Anterior cingulate cortex (tissue), 58 donors: ENCODE measurements at regions not wholly inside any gene's neighbourhood (a gene's known extent, or its start where the extent isn't known, plus 50 kb on each side); places are given as distances from the start of the nearest gene placed in this dataset.
A peak's percentile ranks its signal among the peaks of the same experiment; 100 is the strongest.

Experiments used
- DNase-seq, 58 donors: peaks; one replicate each; lab custom pipeline; 2025; lab: John Stamatoyannopoulos, UW

DNA sequence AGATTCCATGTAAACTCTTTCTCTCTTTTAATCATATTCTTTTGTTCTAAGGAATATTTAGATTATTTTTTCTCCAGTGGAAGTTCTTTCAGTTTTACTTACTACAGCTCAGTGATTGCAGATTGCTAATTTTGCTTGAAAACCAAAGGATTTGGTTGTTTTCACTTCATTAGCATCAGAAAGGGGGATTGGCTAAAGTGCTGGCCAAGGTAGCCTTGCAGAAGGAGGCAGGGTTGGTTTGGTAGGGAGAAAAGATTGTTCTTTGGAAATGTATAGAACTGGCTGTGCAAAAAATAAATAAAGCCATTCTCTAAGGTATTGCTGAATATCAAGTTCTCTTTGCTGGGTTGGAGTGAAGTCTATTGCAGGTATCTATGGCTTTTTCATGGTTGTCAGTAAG, 92.6 kb downstream of the FAT3 start:
- no peak for DNase-seq

DNA sequence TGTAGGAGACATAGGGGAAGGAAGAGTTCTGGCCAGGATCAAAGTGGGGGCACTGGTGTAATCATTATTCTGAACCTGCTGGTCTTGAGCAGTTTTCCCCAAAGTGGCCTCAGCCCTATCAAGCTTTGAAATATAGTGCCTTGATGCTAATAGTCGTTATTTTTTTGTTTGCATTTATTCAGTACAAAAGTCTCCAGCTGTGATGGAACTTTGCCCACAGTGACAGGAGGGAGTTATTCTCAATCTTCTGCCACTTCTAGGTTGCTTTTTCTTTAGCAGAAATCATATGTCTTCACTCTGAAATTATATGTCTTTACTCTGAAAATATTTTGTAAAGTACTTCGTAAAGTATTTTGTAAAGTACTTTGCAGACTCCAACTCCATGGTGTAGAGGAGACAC, 93.1 kb downstream of the FAT3 start:
- DNase-seq = no peak

DNA sequence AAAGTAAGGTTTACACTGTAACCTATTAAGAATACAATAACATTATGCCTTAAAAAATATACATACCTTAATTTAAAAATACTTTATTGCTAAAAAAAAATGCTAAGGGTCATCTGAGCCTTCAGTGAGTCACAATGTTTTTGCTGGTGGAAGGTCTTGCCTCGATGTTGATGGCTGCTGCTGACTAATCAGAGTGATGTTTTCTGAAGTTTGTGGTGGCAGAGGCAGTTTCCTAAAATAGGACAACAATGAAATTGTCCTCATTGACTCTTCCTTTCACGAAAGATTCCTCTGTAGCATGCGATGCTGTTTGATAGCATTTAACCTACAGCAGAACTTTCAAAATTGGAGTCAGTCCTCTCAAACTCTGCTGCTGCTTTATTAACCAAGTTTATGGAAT, 97.6 kb downstream of the FAT3 start:
- no peak for DNase-seq

DNA sequence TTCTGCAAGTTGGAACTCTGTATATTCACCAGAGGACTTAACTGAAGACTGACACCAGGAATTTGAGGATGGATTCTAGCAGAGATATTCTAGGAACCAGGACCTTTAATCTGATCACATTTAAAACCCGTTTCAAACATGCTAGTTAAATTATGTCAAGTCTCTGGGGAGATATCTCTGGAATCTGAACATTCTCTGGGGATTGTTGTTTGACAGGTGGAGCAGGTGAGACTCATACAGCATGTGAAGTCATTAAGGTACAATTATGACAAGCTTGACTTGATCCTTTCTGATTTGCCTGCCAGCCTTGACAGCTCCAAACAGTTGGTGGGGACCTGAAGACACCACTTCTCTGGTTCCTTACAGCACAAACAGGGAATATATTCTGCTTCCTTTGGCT, 100.3 kb downstream of the FAT3 start:
- DNase-seq = no peak

DNA sequence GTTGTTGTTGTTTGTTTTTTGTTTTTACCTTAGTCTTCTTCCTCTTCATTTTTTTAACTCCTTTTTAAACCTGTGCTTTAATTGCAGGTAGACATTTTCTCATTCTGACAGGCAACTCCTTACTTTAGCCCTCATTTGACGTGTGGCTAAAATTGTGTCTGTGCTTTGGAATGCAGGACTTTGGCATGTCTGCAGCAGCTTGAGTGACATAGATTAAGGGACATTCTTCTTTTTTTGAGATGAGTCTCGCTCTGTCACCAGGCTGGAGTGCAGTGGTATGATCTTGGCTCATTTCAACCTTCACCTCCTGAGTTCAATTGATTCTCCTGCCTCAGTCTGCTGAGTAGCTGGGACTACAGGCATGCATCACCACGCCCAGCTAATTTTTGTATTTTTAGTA, 100.8 kb downstream of the FAT3 start:
- DNase-seq = no peak

DNA sequence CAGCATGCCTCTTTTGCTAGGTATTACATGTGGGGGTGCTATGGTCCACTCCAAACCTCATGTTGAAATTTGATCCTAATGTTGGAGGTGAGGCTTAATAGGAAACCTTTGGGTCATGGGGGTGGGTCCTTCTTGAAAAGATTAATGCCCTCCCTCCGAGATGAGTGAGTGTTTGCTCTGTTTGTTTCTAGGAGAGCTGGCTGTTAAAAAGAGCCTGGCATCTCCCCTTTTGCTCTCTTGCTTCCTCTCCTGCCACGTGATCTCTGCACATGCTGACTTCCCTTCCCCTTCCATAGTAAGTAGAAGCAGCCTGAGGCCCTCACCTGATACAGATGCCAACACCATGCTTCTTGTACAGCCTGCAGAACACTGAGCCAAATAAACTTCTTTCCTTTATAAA, 104.5 kb downstream of the FAT3 start:
- no peak for DNase-seq

DNA sequence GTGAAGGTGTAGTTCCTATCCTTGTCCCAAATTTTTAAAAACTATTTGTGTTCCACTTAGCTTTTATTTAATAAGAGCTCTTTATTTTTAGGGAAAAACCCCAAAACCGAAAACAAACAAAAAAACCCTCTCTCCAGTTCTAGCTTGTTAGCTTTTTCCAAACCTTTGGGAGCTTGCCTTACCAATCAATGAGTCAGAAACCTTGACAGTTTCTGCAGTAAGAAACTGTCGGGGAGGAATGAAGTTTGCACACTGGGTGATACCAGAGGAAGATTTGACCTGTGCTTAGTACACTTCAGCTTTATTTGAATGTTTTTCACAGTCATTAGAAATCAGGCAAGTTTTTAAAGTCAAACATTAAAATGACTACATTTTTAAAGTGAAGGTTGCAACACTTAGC, 105.0 kb downstream of the FAT3 start:
- DNase-seq = peak in 1 of 58 donors; percentile 3

DNA sequence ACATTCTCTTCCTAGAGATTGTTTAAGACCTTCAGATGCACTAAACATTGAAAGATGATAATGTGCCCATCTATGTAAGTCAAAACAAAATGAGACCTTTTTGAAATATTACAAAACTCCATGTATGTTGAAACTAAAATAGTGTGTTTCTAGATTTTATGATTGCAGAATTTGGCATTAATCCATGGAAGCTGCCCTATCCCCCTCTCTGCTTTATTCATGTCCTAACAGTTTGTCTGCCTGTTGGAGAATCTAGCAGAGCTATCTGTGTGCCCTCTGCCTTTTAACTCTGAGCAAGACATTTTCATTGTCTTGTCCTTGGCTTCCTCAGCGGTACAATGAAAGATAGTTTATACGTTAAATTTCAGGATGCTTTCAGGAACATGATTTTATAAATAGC, 105.5 kb downstream of the FAT3 start:
- DNase-seq = no peak

DNA sequence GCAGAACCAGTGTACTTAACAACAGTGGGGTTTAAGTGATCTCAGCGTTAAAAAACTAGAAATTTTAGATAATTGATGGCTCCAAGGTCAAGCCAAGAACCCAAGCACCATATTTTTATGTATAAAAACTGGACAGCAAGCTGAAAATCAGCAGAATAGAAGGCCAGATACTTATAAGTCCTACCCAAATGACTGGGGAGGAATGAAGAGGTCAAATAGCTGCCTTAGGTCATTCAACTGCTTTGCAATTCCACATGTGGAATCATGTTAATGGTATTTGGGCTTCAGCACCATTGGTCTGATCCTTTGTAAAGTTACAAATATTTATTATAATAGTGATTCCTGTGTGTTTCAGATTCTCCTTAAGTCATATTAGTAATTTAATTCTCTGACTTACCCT, 108.4 kb downstream of the FAT3 start:
- DNase-seq = no peak

DNA sequence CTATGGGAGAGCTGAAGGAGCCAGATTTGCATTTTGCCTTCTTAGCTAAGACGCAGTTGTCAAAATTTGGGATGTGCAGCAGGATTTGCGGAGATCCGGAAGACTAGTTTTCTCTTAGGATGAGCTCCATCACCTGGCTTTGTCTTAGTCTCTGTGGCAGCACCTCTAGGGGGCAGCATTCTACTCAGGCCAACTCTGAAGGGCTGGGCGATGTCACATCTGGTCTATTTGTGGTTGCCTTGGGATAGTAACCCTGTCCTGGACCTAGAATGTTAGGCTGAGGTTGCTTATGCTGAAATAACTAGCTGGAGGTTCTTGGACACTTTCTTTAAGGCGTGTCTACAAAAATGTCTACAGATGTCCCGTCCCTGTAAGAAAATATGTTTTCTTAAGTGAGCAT, 116.2 kb downstream of the FAT3 start:
- peak in 2 of 58 donors; percentile 1 to 3 for DNase-seq

DNA sequence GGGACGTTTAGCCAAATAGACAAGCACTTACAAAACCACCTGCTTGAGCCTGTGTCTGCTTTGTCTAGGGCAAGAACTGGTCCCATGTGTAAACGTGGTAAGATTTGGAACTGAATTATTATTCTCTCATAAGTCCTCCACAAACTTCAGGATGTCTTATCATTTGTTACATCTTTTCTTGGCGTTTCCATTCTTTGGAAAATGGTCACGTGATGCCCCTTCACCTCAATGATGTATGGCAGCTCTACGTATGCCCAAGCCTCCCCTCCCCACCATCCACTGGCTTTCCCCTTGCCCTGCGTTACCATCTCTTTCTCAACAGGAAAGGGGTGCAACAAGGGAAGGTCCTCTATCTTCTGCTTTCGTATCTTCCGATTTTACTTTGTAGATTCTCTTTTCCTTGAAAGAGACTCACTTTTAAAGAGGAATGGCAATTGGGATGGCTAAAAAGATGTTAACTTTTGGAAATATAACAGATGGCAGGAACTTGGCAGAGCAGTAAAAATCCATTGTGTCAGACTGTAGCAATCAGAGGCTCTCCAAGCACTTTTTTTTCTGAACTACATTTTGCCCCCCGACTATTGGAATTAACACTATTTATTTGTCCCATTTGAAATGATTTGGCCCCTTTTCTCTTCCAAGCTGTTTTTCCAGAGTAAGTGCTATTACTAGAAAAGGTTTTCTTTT, 117.6 kb downstream of the FAT3 start:
- DNase-seq = no peak

DNA sequence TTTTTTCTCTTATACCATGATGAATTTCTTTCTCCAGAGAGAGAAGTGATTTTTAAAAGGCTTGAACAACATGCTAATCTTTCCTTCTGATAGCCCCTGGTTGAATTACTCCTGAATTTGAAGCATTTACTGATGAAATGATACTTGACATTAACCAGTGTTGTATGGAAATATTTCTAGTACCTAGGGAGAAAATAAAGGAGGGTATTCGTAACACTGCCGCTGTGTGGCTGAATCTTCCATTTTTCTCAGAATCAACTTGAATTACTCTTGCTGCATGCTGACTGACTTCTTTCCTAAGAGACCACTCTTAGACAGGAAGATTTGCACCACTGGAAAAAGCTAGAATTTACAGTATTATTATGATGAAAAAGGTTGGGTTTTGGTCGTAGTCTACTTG, 118.3 kb downstream of the FAT3 start:
- DNase-seq = no peak

DNA sequence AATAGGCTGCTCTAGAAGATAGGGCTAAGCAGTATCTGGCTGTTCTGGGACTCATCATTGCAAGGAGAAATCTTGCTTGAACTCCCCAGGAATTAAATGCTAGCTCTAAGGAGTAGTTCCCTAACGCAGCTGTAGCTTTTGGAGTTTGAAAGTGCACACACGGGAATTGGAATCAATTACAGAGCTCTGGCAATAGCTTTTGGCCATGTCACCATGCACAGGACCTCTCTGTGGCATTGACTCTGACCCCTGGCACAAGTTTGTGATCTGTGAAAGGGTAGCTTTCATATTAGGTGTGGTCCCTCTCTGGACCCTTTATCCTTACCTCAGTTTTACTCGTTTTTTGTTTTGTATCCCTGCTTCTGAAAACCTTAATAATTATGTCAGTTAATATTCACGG, 121.6 kb downstream of the FAT3 start:
- no peak for DNase-seq

DNA sequence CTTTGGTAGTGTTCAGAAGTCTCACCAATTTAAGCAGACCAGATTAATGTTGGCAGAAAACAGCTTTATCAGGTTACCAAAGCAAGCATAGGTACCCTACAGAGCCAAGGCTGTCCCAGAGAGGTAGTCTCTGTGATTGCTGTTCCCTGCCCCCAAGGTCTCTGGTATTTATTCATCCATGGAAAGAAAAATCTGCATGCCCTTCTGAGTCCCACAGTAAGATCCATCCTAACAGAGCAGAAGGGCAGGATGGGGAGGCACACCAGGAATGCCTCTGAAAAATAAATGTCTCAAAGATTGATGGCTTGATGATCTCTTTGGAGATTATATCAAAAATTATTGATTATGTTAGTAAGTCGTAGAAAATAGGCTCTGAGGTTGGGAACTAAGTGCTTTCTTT, 122.8 kb downstream of the FAT3 start:
- DNase-seq = no peak

DNA sequence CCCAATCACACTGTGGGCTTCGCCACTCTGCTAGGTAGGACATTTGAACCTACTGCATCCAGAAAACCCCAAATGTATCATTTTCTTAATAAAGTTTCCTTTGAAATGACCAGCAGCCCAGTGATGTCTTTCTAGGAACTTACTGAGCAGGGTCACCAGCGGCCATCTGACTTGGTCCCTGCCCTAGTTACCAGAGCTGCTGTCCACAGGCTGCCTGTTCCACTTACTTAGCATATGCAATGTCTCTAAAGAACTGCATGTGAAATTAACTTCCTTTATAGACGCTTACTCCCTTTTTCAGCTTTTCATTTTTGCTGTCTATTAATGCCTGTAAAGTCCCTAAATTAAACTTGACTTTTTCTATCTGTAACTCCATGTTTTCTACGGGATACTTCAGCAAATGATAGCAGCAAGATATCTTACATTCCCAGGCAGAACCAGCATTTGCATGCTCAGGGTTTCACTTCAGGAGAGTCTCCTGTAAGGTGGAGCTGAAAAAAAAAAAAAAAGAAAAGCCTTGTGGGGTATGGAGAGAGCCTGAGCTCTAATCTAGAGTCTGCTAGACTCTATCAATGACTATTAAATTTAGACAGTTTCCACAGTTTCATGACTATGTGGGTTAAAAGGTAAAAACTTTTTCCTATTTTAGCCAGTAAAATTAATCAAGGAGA, 125.0 kb downstream of the FAT3 start:
- DNase-seq = no peak

DNA sequence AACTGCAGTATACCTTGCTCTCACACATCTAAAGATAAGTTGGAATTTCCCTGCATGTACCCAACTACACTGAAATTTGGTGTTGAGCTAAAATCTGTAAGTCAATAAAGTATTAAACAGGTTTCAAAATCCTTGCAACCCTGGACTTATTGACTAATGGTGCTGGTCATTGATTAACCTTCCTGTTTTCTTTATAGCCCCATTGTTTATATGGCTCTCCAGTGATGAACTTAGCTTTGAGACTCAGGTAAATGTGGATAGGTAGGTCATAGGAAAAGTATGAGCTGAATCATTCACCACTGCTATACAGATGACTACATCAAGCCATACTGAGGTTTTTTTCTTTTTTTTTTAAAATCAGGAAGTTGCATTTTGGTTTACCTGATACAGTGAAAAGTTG, 132.7 kb downstream of the FAT3 start:
- no peak for DNase-seq

DNA sequence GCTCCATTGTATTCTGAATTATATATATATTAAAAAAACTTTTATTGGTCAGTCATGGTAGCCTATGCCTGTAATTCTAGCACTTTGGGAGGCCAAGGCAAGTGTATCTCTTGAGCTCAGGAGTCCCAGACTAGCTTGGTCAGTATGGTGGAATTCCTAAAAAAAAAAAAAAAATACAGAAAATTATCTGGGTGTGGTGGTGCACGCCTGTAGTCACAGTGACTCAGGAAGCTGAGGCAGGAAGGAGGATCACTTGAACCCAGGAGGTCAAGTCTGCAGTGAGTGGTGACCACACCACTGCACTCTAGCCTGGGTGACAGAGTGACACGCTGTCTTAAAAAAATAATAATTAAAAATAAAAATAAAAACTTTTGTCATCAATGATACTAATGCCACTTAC, 133.2 kb downstream of the FAT3 start:
- no peak for DNase-seq

DNA sequence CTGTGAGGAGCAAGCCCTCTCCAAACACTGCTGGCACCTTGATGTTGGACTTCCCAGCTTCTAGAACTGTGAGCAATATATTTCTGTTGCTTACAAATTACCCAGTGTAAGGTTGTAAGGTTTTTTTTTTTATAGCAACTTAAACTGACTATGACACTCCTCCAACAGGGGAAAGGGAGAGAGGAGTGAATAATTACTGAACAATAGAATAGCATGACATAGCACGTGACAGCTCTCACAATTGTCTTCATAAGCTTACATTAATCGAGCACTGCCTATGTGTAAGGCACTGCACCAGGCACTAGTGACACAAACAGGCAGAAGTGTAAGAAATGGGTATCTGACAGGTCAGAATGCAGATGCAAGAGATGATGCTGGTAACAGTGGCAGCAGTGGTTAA, 136.9 kb downstream of the FAT3 start:
- no peak for DNase-seq

DNA sequence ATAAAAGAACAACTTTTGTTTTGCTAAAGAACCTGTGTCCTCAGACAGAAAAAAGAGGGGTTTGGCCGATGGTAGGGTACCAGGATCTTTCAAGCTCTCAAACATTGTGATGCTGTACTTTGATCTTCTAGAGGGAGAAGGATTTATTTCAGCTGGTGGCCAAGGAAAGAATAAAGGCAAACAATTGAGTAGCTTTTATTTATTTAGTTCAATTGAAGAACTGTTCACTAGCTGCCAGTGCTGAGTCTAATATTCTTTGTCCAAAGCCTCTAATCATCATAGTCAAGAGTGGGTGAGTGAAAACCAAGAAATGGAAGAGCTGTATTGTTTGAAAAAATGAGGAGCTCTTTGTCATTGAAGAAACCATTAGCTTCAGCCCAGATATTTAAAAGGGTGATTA, 138.4 kb downstream of the FAT3 start:
- no peak for DNase-seq

DNA sequence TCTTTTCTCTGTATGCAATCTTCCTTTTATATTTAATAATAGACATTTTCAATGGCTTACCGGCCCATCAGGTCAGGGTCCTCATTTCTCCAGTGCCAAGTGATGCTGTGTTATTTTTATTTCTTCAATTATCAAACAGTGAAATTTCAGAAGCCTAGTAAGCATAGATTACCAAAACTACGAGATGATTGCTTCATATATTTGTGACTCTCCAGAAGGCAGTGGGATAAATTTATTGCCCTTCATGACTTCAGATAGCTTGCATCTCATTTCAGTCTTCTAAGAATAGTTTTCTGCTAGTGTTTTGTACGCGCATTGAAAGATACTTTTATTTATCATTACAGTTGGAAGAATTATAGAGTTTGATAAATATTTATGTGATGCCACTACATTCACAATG, 139.6 kb downstream of the FAT3 start:
- no peak for DNase-seq

DNA sequence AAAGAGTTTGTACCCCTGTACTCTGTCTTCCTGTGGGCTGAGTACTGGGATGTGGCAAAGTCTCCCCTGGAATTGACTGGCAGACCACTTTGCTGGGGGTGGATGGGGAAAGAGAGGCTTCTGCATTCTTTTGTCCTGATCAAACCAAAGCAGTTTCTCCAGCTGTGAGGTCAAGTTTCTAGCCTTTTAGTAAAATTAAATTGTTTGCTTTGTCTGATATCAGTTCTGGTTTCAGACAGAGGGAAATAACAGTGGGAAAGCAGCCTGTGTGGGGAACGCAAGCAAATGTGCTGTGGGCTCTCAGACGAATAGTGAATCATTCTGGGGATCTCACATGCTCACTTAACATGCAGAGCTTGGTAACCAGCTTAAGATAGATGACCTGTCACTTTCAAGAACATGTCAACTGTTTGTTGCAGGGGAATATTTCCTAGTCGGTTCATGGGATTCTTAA, 151.6 kb downstream of the FAT3 start:
- no peak for DNase-seq

DNA sequence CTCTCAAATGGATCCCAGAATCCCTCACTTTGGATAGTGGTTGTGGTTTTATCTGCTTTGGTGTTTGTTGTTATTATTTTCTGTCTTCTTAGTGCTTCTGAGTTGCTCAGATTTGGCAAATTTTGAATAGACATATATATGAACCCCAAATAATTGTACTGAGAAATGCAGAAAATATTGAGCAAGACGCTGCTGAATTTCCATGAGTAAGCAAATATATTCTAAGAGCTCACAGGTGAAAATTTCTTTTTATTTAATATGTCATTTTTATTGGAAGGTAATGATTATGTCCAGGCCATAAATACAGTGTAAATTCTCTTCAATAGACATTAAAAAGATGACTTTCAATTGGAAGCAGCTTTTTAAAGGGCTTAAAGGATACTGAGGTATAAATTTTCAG, 152.1 kb downstream of the FAT3 start:
- DNase-seq = no peak

DNA sequence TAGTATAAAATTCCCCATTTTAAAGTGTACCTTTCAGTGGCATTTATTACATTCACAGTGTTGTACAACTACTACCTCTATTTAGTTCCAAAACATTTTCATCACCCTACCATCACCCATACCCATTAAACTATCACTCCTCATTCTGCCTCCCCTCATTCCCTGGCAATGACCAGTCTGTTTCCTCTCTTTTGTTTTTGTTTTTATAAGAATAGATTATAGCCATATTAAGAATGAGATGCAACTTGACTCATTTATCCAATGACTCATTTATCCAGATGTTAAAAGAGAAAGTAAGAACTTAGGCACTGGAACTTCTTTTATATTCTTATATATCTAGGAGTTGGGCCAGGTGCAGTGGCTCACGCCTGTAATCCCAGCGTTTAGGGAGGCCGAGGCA, 156.3 kb downstream of the FAT3 start:
- no peak for DNase-seq
